DMS114 treated with DMSO at 0.1 percent for 48 hours (cell line): ENCODE measurements at regions not wholly inside any gene's neighbourhood (a gene's known extent, or its start where the extent isn't known, plus 50 kb on each side); places are given as distances from the start of the nearest gene placed in this dataset.

Experiments used
- DNase-seq: peaks from one replicate; lab custom pipeline; 2025; ENCODE audit not compliant: unreplicated experiment; lab: John Stamatoyannopoulos, UW

DNA sequence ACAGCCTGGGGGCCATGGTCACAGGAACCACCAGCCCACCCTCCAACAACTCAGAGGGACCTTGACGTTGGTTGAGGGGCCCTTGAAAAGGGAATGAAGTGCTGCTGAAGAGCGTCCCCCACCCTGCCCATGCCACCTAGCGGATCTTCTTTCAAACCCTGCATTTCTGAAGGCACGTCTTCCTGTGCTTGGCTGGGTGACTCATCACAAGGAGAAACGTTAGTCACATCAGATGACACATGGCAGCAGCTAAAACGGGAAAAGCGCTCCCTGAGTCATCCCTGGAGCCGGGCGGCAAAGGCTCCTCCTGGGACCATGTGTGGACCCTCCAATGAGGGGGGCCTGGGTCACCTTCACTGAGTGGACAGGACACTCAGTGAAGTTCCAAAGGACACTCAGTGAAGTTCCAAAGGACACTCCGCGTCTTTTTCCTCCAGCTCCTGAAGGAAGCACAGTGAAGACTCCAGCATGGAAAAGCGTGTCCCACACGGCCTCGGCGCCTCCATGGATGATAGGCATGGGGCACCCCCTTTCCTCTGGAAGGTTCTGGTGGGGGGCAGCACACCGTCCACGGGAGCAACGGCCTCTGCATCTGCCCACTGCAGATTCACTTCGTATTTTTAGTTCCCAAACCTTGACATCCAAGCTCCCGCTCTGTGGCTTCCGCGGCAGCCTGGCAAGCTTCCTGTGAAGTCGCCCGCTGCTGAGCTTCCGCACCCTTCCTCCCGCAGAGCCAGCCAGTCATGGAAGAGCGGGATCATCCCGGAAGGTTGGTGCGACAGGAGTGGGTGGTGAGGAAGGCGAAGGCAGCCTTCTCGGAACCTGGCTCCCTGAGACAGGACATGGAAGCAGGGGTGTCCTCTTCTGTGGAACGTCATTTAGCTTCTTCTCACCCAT is 383.4 kb downstream of the VRK1 start:
- no peak for DNase-seq

DNA sequence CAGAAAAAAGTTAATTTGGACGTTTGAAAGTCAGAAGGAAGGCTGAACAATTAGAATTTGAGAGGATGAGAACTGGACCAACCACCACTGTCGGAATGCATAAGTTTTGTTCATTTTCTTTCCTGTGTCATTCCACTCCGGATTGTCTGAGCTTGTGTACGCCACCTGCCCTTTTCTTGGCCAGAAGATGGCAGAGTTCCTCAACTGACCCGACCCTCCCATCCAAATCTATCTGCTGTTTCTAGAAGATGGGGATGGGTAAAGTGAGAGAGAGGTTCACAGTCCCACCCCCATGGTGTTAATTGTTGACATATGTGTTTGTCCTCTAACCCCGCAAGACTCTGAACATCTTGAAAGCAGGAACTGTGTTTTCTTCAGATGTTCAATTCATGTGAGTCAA is 388.0 kb downstream of the VRK1 start:
- DNase-seq, result peak; percentile 4

DNA sequence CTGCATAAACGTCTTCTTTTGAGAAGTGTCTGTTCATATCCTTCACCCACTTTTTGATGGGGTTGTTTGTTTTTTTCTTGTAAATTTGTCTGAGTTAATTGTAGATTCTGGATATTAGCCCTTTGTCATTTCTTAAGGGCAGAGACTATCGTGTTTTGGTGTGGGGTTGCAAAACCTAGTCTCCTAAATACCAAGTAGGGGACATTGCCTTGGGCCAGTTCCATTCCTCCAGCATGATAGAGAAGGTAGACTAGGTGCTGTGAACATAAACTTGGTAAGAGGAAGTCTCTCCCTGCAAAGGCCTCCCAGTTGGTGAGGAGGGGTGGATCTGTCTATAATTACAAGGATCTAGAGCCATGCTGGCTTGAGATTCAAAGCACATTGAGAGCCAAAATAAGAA is 390.7 kb downstream of the VRK1 start:
- DNase-seq, result no peak

DNA sequence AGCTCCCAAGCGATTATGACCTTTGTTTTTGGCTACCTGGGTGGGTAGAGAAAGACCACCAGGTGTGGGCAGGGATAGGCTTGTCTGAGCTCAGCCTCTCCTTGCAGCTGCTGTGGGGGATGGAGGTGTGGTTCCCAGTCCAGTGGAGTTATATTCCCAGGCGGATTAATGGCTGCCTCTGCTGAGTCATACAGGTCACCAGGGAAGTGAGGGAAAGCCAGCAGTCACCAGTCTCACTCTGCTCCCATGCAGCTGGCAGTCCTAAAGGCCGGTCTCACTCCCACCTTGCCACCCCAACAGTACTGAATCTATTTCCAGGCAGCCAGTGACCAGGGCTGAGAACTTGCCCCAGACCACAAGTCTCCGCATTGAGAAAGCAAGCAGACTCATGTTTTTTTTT is 399.2 kb downstream of the VRK1 start:
- no peak for DNase-seq

DNA sequence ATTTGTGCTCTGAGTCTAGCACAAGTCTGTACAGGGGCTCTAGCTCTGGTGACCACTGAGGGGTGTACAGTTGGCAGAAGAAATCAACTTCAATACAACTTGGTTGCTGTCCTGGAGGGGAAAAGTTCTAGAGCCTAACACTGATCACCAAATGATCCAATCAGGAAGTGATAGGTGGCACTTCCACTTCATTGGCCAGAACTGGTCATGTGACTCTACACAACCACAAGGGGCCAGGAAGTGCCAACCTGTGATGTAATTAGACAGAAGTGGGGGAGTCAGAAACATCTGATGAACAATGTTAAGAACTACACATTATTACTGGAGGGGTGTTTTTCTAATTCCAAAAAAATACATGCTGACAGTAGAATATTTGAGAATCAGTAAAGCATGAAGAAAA is 401.6 kb downstream of the VRK1 start:
- DNase-seq, result no peak

DNA sequence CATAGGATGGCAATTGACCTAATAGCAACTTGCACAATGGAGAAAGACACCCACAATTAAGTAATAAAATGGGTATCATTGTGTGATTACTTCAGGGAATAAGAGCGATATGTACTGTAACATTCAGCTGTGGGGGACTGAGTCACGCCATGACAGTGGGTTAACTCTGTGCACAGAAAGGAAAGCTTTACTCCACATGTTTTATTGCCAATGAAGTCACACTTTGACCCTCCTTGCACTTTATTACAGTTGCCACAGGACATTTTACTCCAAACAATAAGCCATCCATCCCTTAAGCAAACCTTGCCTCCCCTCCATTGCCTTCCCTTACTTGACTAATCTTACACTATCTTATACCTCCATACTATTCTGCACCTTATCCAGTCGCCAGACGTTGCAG is 403.1 kb downstream of the VRK1 start:
- no peak for DNase-seq

DNA sequence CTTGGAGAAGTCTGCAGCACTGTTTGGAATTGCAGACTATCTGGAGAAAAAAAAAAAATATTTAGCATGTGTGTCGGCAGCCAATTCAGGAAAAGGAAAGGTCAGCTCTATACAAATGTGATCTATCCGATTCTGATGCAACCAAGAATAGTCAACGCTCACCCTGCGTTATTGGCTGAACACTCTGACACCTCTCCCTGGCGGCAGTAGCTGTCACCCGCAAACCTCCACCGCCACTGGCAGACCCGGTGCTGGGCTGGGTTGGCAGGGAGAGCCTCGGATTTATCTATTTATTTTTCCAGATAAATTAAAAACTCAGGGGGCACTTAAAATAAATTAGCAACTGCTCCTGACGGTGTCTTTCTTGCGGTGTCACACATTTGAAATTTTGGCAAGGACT is 409.7 kb downstream of the VRK1 start:
- no peak for DNase-seq

DNA sequence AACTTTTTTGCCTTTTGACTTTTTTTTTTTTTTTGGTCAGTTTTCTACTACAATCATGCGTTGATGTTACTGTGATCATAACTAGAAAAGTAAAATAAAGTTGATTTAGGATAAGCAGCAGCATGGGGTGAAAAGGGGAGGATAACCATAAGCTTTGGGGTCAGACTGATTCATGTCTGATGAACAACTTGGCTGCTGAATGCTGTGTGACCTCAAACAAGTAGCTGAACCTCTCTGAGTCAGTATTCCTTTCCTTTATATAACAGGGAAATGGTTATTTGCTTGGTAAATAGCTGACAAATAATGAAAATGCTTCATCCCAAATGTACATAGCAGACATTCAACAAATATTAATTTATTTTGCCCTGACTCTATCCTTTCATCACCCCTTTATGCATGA is 413.0 kb downstream of the VRK1 start:
- no peak for DNase-seq

DNA sequence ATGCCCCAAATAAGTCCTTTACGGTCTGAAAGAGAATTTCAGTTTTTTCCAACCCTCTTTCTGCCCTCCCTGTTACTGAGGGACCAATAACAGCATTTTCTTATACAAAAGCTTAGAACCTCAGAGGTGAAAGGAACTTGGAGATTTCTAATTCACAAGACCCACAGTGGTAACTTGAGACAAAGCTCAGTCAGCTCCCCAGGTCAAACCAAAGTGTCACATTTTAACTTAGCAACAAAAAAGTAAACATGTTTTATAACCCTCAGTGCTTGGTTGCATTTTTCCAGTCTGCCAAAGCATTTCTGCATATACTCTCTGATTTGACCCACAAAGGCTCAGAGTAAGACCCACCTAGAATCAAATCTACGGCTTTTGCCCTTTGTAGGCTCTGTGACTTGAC is 415.2 kb downstream of the VRK1 start:
- no peak for DNase-seq

DNA sequence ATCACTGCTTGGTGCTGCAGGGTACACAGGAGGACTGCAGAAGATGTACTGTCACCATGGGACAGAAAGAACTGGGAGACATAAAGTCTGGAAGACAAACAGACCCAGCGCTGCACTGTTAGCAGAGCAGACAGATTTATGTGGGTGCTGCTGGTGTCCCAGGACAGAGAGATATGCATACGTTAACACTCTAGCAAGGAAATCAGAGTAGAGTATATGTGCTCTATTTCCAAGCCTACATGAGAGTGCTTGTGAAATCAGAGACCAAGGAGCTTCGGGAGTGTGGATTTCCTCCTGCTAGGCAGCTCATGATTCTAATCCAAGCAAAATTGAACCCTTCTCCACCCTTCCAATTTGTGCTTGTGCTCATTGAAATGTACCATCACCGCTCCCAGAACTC is 416.5 kb downstream of the VRK1 start:
- DNase-seq, result no peak

DNA sequence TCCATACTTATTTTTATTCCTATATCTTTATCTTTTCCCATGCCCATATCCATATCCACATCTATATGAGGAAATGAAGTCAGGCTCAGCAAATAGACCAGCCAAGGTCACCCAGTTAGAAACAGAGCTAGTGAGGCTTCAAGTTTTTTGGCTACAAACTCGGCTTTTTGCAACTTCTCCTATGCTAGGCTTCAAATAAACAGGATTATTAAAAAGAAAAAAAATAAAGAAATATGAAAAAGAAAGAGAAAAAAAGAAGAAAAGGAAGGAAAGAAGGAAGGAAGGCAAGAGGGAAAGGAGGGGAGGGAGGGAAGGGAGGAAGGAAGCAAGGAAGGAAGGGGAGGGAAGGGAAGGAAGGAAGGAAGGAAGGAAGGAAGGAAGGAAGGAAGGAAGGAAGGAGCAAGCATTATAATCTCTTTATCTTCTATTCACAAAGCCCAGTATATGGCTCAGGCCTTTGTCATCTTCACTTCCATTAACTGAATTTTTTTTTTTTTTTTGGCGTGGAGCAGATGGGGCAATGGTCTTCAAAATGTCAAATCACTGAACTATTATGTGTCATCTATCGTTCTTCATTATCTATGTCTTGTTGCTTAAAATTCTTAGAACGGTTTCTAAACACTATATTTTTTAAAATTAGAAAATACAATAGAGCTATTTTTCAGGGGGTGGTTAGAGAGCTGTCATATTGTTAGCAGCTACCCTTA is 418.2 kb downstream of the VRK1 start:
- DNase-seq, result no peak

DNA sequence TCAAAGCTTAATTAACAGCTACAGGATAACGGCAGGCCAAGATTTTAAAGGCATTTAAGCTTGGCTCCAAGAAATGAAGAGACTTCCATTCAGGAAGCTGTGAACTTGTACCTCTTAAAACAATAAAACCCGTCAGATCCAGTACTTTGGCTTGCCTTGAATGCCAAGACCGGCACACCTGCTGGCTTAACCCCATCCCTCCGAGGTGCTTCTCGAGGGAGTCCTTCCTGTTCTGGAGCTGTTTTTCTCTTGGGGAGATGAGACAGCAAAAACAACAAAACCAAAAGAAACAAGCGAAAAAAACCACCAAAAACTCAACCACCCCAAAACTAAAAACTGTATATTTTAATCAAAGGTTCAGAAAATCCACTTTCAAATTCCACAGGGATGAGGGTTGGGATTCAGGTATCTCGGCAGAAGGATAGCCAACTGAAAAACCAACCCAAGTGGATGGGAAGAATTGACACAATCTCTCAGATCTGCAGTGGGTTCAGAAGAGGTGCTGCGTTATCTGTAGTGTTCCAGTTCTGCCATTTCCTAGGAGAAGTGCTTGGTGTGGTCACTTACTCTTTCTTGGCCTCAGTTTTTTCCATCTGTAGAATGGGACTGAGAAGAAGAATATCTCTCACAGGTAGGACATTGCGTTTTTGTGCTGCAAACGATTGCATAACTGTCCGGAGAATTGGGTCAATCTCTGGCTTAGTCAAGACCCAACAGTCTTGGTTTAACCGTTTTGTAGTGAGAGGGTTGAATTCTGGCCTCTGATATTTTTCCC is 420.1 kb downstream of the VRK1 start:
- no peak for DNase-seq

DNA sequence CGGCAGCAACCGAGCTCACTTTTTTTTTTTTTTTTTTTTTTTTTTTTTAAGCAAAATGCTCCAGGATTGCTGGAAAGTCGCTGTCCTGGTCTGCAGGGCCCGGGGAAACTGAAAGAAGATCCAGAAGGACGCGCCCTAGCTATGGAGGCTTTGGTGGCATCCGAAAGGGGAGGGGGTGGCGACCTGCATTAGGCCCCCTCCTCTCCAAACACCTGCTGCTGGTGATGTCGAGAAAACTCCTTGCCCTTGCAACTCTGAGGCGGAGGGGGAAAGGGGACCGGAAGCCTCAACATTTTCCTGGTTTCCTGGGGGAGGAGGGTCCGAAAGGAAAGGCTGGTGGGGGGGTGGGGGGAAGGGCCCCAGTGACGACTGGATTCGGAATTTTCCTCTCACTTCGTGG is 421.1 kb downstream of the VRK1 start:
- DNase-seq, result no peak

DNA sequence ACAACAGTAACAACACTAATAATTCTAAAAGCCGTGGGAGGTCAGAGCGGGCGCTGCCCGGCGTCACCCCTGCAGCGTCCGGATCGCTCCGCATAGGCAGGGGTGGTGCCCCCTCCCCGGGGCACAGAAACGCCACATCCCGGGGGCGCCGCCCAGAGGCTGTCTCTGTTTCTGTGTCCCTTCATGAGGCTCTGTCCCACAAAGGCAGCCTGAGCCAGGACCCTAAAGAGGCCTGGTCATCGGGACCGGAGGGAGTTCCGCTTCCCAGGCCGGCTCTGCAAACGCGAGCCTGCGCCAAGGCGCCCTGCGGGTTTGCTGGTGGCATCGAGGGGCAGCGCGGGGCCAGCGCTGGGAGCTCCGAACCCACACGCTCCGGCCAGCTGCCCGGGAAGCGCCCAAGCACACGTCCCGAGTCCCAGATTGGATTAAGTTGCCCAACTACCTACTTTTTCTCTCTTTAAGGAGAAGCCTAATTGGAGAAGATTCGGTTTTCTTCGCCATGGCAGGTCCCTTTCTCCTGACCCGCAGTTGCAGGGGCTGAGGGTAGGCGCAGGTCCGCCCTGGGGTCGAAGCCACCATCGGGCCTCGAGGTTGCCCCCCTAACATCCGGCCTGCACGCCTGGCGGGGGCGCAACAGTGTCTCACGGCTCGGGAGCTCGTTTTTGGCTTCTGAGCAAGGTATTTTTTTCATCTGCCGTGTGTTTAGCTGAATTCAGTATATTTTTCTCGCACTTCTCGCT is 421.7 kb downstream of the VRK1 start:
- no peak for DNase-seq

DNA sequence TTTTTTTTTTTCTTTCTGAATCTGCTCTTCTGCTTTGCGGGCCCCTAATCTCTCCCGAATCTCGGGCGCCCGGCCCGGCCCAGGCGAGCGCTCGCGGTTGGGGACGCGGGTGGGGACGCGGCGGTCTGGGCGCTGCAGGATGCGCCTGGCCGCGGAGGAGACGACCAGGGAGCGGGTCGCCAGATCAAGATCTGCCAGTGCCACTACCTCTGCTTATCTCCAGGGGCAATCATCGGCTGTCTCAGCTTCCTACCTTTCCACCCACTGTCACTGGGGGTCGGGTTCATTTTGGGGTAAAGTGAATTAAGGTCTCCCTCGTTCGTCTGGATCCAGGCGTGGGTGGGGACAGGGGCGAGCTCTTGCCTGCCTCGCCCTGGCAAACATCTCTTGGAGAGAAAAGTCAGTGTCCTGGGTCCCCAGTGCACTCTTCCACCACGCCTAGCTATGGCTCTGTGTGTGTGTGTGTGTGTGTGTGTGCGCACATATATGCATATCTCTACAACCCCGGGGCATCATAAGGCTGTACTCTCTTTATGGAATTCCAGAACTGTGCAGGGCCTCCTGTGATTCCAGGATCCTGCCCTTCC is 422.3 kb downstream of the VRK1 start:
- DNase-seq, result no peak

DNA sequence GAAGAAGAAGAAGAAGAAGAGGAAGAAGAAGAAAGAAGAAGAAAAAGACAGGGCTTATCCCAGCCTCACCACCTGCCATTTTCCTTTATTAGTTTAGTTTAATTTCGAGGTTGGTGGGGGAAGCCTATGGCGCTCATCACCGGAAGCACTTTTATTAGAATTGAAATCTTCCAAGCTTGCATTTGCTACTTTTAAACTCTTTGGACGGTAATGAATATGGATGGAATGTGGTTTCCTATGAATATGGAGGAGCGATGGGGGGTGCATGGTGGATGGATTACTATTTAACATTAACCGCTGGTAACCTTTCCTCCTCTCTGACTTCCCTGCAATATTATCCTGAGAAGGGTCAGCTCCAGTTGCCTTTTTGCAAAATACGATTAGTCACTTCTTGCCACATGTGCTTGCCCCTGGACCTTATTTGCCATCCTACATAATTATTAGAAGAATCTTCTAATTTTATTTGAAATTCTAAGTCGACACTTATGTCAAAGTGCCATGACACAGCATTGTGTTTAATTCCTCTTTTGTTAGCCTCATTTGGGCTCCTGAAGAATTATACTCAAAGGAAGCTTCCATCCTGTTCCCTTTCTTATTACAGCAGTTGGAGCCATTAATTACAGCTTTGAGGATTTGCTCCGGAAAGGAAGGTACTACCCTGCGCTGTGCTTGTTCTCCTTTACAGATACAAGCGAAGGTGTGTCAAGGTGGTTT is 424.5 kb downstream of the VRK1 start:
- no peak for DNase-seq

DNA sequence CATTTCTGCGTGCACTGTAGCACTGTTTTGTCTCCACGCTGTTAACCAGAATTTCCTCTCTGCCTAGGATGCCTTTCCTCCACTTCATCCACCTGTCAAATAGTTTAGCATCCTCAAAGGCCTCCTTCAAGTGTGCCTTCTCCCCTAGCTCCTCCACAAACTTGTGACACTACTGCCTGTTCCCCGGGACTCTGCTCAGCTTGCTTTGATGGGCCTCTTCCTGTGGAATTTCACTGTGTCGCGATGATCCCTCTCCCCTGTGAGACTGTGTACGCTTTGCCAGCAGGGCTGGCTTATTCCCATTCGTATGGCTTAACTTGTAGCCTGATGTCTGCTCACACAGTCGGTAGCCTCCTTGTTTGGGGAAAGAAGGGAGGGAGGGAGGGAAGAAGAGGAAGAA is 426.8 kb downstream of the VRK1 start:
- no peak for DNase-seq

DNA sequence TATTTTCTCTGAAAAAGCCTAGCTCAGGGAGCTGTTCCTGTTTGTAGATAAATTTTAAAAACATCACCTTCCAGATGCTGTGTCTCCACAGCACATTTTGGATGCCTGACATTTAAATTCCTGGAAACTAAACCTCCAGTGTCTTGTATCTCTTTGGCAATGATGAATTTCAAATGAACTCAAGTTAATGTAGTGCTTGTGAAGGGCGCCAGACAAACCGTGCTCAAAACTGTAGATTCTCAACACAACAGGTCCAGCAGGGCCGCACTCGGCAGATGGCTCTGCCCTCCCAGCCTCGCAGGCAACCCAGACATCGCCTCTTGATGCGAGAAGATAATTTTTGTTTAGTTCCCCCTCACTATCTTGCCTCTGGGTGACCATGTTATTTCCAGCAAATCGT is 432.9 kb downstream of the VRK1 start:
- DNase-seq, result no peak

DNA sequence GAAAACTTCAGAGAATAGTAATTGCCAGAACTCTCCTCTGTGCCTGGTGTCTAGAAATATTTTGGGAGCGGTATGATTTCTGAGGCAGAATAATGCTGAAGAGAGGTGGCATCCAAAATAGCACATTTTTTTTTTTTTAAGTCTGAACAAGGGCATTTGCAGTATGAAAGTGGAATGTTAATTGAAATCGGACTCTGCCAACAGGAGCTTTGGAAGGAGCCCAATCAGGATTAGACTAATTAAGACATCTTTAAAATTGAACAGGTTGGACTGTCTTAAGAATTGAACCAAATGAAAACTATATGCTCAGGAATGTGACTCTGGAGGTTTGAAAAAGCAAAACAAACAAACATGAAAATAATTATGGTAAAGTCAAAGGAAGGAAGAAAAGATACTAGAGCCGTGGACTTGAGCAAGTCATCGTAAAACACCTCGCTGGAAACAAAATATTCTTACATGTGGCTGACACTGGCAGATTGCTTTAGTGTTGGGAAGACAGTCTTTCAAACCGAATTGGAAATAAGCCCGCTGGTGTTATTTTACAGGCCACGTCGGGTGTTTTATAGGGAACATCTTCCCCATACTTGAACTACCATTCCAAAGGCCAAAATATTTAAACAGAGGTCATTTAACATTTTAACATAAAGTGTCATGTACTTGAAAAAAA is 436.3 kb downstream of the VRK1 start:
- no peak for DNase-seq

DNA sequence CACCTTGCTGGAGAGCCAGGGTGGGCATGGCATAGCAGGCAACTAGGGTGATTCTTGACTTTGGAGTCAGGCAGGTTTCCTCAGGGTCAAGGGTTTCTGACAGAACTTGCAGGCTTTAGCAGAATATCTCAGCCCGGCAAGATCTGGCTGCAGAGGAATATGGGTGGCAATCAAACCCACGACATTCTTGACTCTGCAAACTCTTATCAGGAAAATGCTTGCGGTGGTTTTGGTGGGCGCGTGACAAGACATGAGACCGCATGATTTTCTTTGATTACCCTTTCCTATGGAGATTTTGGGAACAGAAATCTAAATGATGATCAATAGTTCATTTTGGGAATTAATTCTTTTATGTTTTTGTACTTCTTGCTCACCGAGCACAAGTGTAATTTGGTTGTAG is 449.5 kb downstream of the VRK1 start:
- no peak for DNase-seq
